Activated CD4-positive, alpha-beta memory T cell treated with anti-CD3 and anti-CD28 coated beads, Interleukin-2, amount 10 ng/mL, durations not matched to agents 7 days and 5 days (primary cell): ENCODE measurements at regions not wholly inside any gene's neighbourhood (a gene's known extent, or its start where the extent isn't known, plus 50 kb on each side); places are given as distances from the start of the nearest gene placed in this dataset.
"Not testable (repeated sequence)": the region's sequence is repeated elsewhere in the genome, so short reads cannot be mapped to it uniquely, and the experiment has no call there.

Source experiments
- CTCF ChIA-PET: fragments of 350-600 bp; sonication (Branson Sonifier 250); formaldehyde crosslinking; loops from one replicate; lab custom pipeline; 2021; ENCODE audit warnings: antibody characterized with exemption, inconsistent platforms; lab: Charles Lee
- POLR2A ChIA-PET: fragments of 350-600 bp; sonication (Branson Sonifier 250); formaldehyde crosslinking; loops from one replicate; lab custom pipeline; 2021; ENCODE audit warnings: antibody characterized with exemption; lab: Charles Lee
- DNase-seq: peaks from one replicate; pipeline ENCODE4 v3.0.0-alpha.2; 2020
- H3K27ac Mint-ChIP-seq: one replicate; pipeline ENCODE4 v1.8.0; 2021; ENCODE audit warnings: mild to moderate bottlenecking, mixed read lengths
- H3K27me3 Mint-ChIP-seq: one replicate; pipeline ENCODE4 v1.8.0; 2021; ENCODE audit warnings: mixed read lengths
- H3K36me3 Mint-ChIP-seq: one replicate; pipeline ENCODE4 v1.8.0; 2021; ENCODE audit warnings: low read depth, mixed read lengths
- H3K4me1 Mint-ChIP-seq: one replicate; pipeline ENCODE4 v1.8.0; 2021; ENCODE audit warnings: mixed read lengths
- H3K4me3 Mint-ChIP-seq: one replicate; pipeline ENCODE4 v1.8.0; 2021; ENCODE audit warnings: mild to moderate bottlenecking, mixed read lengths
- H3K9me3 Mint-ChIP-seq: one replicate; pipeline ENCODE4 v1.8.0; 2021; ENCODE audit warnings: mixed read lengths

DNA sequence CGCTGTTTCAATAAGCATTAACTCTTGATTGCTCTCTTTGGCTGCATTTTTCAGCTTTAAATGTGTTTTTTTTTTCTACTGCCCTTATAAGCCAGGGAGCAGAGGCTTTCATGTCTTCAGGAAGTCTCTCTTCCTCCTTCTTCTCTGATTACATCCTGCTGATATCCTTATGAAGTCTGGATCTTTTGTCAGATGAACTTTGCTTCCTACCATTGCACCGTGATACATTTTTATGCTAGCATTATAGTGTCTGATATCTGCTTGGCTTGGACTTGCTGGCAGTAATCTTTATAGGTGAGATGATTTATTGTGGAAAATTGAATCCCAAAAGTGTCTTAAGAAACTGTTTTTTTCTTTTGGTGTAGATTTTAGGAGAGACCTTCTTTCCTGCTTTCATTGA is 160.4 kb upstream of the CFAP20DC start:
- no peak for DNase-seq
- Mint-ChIP-seq H3K36me3 (no peaks in the 10 kb centered on the region), H3K27me3 (peaks cover 4% of the 10 kb centered on the region), H3K4me1 (no peaks in the 10 kb centered on the region), H3K9me3 (no peaks in the 10 kb centered on the region), H3K4me3 (no peak overlapping the region), H3K27ac (no peak overlapping the region)
- ChIA-PET CTCF (interaction anchor here (1.9 kb wide), 1 partner anchor 366 kb away, joined by 4 read pairs; no protein-coding TSS in a partner anchor), POLR2A (no interaction called here)

DNA sequence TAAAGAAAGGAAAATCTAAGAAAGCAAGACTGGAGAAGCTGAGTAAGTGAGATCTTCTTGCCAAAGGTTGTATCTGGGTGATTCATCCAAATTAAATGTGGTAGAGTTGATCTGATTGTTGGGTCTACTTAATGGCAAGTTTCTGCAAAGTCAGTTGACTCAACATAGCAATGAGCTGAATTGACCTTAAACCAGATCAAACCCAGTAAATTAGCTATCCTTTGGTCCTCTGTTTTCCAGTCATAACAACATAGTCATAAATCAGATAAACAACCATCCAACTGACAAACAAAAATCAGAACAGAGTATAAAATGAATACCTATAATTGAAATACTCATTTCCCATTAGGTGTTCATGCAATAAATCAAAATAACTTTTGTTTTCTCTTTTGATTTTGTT is 142.6 kb upstream of the CFAP20DC start:
- H3K27me3 Mint-ChIP-seq = no peaks in the 10 kb centered on the region
- ChIA-PET CTCF (no interaction called here), POLR2A (no interaction called here)
- no peaks in the 10 kb centered on the region for H3K9me3 Mint-ChIP-seq
- H3K36me3 Mint-ChIP-seq = no peaks in the 10 kb centered on the region
- no peaks in the 10 kb centered on the region for H3K4me1 Mint-ChIP-seq
- no peak for DNase-seq
- no peak overlapping the region for H3K27ac Mint-ChIP-seq
- H3K4me3 Mint-ChIP-seq = no peak overlapping the region

DNA sequence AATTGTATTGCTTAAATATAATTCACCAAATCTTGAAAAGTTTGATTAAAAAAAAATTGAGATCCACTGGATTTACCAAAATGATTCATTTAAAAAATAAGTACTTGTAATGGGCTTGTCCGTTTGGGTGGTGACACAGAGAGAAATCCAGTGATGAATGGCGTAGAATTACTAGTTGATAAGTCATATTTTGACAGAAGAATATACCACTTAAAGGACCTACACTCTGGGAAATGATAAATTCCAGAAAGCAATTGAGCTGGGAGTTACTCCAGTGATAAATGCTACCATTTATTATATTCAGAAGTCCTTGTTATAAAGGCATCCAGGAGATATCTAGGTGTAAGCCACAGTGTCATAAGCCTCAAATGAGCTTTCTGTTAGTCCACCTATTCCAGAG is 141.8 kb upstream of the CFAP20DC start:
- no peak overlapping the region for H3K4me3 Mint-ChIP-seq
- CTCF ChIA-PET = no interaction called here
- no peaks in the 10 kb centered on the region for H3K9me3 Mint-ChIP-seq
- H3K27me3 Mint-ChIP-seq = no peaks in the 10 kb centered on the region
- no peak for DNase-seq
- POLR2A ChIA-PET = no interaction called here
- no peaks in the 10 kb centered on the region for H3K4me1 Mint-ChIP-seq
- H3K27ac Mint-ChIP-seq = no peak overlapping the region
- H3K36me3 Mint-ChIP-seq = no peaks in the 10 kb centered on the region

DNA sequence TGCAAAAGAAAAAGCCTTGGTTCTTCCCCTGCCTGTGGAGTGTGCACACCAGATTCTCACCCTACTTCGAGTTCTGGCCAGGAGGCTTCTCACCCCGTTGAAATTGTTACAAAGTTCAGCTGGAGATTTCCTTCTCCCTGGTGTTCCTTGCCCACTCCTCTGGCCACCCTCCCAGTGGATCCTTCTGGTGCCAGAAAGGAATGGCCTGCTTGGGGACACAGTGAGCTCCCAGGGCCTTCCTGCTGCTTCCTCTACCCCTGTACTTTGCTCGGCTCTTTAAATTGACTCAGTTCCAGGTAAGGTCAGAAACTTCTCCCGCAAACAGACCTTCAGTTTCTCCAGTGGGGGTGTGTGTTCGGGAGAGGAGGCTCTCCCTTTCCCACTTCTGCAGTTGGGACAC is 140.1 kb upstream of the CFAP20DC start:
- Mint-ChIP-seq H3K4me1 (no peaks in the 10 kb centered on the region), H3K27ac (no peak overlapping the region), H3K36me3 (no peaks in the 10 kb centered on the region), H3K4me3 (no peak overlapping the region), H3K9me3 (no peaks in the 10 kb centered on the region), H3K27me3 (no peaks in the 10 kb centered on the region)
- no peak for DNase-seq
- POLR2A ChIA-PET = no interaction called here
- CTCF ChIA-PET = no interaction called here

DNA sequence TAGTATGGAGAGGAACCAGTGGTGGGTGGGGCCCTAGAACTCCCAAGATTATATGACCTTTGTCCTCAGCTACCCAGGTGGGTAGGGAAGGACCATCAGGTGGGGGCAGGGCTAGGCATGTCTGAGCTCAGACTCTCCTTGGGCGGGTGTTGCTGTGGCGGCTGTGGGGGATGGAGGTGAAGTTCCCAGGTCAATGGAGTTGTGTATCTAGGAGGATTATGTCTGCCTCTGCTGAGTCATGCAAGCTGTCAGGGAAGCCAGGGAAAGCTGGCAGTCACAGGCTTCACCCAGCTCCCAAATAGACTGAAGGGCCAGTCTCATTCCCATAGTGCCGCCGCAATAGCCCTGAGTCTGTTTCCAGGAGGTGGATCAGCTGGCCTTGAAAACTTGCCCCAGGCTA is 139.7 kb upstream of the CFAP20DC start:
- no peaks in the 10 kb centered on the region for H3K36me3 Mint-ChIP-seq
- CTCF ChIA-PET = no interaction called here
- H3K4me3 Mint-ChIP-seq = no peak overlapping the region
- no peaks in the 10 kb centered on the region for H3K27me3 Mint-ChIP-seq
- no peak overlapping the region for H3K27ac Mint-ChIP-seq
- DNase-seq = no peak
- no peaks in the 10 kb centered on the region for H3K9me3 Mint-ChIP-seq
- H3K4me1 Mint-ChIP-seq = no peaks in the 10 kb centered on the region
- POLR2A ChIA-PET = no interaction called here

DNA sequence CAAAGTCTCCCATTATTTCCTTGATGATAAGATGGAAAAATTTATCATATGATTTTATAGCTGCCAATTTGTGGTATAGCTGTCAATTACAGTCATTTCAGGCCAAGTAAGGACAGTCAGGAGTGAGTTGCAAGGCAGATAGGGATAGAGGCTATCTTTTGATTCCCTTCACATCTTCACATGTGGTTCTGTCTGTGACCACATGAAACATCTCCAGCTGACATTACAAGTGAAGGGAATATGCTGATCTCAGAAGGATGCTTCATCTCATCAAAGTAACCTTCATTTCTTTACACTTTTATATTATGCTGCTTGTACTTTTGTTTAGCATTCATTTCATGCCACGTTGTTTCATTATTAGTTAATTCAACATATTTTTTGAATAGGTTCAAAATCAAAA is 136.9 kb upstream of the CFAP20DC start:
- Mint-ChIP-seq H3K4me3 (no peak overlapping the region), H3K36me3 (no peaks in the 10 kb centered on the region), H3K4me1 (no peaks in the 10 kb centered on the region), H3K27ac (no peak overlapping the region), H3K27me3 (no peaks in the 10 kb centered on the region), H3K9me3 (no peaks in the 10 kb centered on the region)
- ChIA-PET CTCF (no interaction called here), POLR2A (no interaction called here)
- no peak for DNase-seq

DNA sequence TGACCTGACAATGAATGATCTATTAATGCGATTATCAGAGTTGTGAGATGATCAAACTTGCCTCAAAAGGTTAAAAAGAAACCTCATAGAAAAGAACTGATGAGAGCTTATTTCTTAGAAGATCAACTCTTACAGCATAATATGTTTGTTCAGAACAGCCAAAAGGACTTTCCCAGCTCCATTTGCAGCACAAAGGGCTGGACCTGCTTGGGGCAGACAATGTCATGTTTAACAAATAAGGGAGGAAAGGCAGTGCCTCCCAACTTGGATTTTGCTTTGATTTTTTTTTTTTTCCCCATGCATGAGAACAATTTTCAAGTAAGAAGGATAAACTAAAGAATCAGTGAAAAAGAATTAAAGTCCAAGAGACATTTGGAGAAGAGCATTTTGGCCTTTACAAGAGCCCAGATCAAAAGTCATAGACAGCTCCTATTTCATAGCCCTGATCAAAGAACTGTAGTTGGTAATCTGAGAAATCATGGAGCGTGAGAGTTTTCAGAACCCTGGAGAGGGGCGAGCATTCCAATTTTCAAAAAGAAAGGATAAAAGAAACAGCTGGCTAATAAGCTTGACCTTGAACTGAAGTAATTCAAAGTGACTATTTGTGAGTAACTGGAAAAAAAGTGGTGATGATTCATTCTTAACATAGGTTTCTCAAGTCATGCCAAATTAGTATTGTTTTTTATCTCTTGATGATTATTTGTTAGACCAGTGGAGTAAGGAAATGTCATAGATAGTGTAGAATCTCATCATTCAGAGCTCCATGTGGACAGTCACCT is 136.0 kb upstream of the CFAP20DC start:
- CTCF ChIA-PET = no interaction called here
- DNase-seq = no peak
- Mint-ChIP-seq H3K4me3 (no peak overlapping the region), H3K27me3 (no peaks in the 10 kb centered on the region), H3K9me3 (no peaks in the 10 kb centered on the region), H3K4me1 (no peaks in the 10 kb centered on the region), H3K27ac (no peak overlapping the region), H3K36me3 (no peaks in the 10 kb centered on the region)
- POLR2A ChIA-PET = no interaction called here

DNA sequence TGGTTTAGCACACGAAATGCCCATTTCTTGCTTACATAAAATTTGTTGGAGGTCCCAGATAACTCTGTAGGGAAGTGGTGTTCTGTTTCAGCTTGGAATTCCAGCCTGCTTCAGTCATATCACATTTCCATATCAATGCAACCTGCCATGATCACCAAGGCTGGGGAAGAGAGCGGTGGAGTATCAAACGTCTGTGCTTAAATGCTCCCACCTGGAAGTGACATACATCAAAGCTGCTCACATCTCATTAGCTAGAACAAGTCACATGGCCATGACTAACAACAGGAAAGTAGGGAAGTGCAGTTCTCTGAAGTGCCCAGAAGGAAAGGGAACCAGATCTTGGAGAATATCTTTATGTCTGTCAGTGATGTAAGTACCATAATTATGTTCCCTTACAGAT is 130.2 kb upstream of the CFAP20DC start:
- no peak for DNase-seq
- Mint-ChIP-seq H3K4me3 (no peak overlapping the region), H3K36me3 (no peaks in the 10 kb centered on the region), H3K9me3 (no peaks in the 10 kb centered on the region), H3K27ac (no peak overlapping the region), H3K27me3 (peaks cover 5% of the 10 kb centered on the region), H3K4me1 (no peaks in the 10 kb centered on the region)
- CTCF ChIA-PET = no interaction called here
- POLR2A ChIA-PET = no interaction called here

DNA sequence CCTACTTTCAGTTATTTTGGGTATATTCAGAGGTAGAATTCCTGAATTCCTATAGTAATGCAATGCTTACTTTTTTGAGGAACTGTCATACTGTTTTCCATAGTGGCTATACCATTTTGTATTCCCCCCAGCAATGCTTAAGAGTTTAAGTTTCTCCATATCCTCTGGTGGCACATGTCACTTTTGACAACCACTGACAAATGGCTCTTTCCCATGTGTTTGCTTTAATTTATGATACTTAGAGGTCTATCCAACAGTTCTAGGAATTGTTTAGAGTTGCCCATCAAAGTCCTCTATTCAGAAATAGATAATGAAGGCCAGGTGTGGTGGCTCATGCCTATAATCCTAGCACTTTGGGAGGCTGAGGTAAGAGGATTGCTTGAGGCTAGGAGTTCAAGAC is 128.9 kb upstream of the CFAP20DC start:
- Mint-ChIP-seq H3K4me3 (no peak overlapping the region), H3K9me3 (no peaks in the 10 kb centered on the region), H3K36me3 (no peaks in the 10 kb centered on the region), H3K27me3 (peaks cover 5% of the 10 kb centered on the region), H3K27ac (no peak overlapping the region), H3K4me1 (no peaks in the 10 kb centered on the region)
- no peak for DNase-seq
- ChIA-PET POLR2A (no interaction called here), CTCF (no interaction called here)

DNA sequence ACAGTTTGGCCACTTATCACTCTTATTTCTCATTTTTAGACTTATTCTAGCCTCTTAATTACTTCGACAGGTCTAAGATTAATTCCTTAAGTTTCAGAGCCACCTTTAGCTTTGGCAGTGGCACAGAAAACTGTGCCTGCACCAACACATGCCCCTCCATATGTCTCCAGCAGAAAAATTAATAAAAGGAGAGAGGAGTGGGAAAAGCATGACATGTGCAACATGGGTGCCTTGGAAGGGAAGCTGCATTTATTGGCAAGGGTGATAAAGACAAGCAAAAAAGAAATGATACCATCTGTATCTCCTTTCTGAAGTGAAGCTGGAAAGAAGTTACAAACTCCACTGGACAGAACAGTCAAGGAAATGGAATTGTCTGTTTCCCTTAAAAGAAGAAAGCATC is 121.7 kb upstream of the CFAP20DC start:
- Mint-ChIP-seq H3K4me3 (no peak overlapping the region), H3K27me3 (peaks cover under 1% of the 10 kb centered on the region), H3K27ac (no peak overlapping the region), H3K4me1 (no peaks in the 10 kb centered on the region), H3K9me3 (no peaks in the 10 kb centered on the region), H3K36me3 (no peaks in the 10 kb centered on the region)
- ChIA-PET POLR2A (no interaction called here), CTCF (no interaction called here)
- DNase-seq = no peak

DNA sequence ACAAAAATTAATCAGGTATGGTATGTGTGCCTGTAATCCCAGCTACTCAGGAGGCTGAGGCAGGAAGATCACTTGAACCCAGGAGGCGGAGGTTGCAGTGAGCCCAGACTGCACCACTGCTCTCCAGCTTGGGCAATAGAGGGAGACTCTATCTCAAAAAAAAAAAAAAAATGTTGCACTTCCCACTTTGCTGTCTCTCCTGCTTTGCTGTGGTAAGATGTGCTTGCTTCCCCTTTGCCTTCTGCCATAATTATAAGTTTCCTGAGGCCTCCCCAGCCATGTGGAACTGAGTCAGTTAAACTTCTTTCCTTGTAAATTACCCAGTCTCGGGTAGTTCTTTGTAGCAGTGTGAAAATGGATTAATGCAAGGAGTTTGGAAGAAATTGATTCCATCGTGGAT is 120.3 kb upstream of the CFAP20DC start:
- CTCF ChIA-PET, POLR2A ChIA-PET, H3K4me1 Mint-ChIP-seq, H3K4me3 Mint-ChIP-seq, H3K27me3 Mint-ChIP-seq, DNase-seq, H3K27ac Mint-ChIP-seq, H3K36me3 Mint-ChIP-seq, H3K9me3 Mint-ChIP-seq: not testable (repeated sequence)

DNA sequence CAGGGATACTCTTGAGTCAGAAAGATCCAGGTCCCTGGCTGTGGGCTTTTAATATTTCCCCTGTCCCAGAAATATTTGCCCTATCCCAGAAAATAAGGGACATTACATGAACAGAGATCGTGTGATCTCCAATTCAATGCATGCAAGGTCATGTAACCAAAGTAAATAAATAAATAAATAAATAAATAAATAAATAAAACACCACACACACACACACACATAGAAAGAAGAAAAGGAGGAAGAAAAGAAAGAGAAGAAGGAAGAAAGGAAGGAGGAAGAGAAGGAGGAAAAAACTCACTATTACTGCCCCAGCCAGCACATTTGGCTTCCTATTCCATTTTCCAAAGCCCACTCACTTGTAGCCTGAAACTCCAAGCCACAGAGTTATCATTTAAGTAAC is 117.9 kb upstream of the CFAP20DC start:
- Mint-ChIP-seq H3K4me3 (no peak overlapping the region), H3K27me3 (peaks cover 1% of the 10 kb centered on the region), H3K9me3 (no peaks in the 10 kb centered on the region), H3K36me3 (no peaks in the 10 kb centered on the region), H3K4me1 (no peaks in the 10 kb centered on the region), H3K27ac (no peak overlapping the region)
- DNase-seq = no peak
- POLR2A ChIA-PET = no interaction called here
- CTCF ChIA-PET = no interaction called here

DNA sequence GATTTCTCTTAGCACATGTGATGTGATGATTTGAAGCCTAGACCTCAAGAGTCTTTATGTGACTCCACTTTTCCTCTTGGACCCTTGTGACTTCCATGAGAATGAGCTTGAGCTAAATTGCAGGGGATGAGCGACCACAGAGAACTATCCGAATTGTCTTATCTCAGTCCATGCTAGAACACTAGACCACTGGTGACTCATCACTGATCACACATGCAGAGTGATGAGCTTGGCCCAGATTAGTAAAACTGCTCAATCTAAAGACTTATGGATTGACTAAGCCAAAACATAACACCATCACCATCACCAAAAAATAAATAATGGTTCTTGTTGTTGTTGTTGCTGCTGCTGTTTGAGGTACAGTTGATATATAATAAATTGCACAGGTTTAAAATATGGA is 114.1 kb upstream of the CFAP20DC start:
- ChIA-PET CTCF (interaction anchor here (0.8 kb wide), 1 partner anchor 364 kb away, joined by 3 read pairs; no protein-coding TSS in a partner anchor), POLR2A (no interaction called here)
- no peaks in the 10 kb centered on the region for H3K4me1 Mint-ChIP-seq
- H3K4me3 Mint-ChIP-seq = no peak overlapping the region
- H3K27ac Mint-ChIP-seq = no peak overlapping the region
- DNase-seq = no peak
- peaks cover 1% of the 10 kb centered on the region for H3K27me3 Mint-ChIP-seq
- no peaks in the 10 kb centered on the region for H3K9me3 Mint-ChIP-seq
- no peaks in the 10 kb centered on the region for H3K36me3 Mint-ChIP-seq

DNA sequence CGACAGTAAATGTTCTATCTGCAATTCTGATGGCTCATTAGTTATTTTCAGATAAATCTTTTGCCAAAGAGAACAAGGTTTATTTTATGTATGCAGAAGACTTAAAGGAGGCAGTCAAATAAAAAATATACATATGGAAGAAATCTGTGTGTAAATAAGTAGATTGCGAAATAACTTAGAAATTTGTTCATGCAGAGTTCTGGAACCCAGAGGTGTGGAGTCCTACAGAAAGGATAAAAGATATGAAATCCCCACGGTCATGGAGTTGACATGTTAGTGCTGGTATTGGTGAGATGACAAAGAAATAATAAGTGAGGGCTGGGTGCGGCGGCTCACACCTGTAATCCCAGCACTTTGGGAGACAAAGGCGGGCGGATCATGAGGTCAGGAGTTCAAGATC is 111.2 kb upstream of the CFAP20DC start:
- Mint-ChIP-seq H3K36me3 (no peaks in the 10 kb centered on the region), H3K4me1 (no peaks in the 10 kb centered on the region), H3K27ac (no peak overlapping the region), H3K4me3 (no peak overlapping the region), H3K27me3 (peaks cover 1% of the 10 kb centered on the region), H3K9me3 (no peaks in the 10 kb centered on the region)
- no peak for DNase-seq
- POLR2A ChIA-PET = no interaction called here
- CTCF ChIA-PET = no interaction called here
